Esophagus squamous epithelium (tissue), 4 donors: ENCODE measurements at regions not wholly inside any gene's neighbourhood (a gene's known extent, or its start where the extent isn't known, plus 50 kb on each side); places are given as distances from the start of the nearest gene placed in this dataset.

ENCODE experiments used
- POLR2A ChIP-seq, 4 donors: fragments of 450-650 bp; IDR thresholded peaks; one replicate each; pipeline ENCODE4 v1.6.1; 2017; ENCODE audit warnings: antibody characterized with exemption in 4 of 4, mild to moderate bottlenecking in 4 of 4, moderate library complexity in 3 of 4
- TF ChIP-seq, protein P1 (sequence below), 6 experiments: fragments of 450-650 bp in 4 of 6; fragments of 200-600 bp in 2 of 6; sonication (generic) in 2 of 6; IDR thresholded peaks; one replicate each; pipeline ENCODE4 v1.5.1; 2016 to 2019; ENCODE audit warnings: antibody characterized with exemption in 6 of 6, mild to moderate bottlenecking in 4 of 6, moderate library complexity in 4 of 6

DNA sequence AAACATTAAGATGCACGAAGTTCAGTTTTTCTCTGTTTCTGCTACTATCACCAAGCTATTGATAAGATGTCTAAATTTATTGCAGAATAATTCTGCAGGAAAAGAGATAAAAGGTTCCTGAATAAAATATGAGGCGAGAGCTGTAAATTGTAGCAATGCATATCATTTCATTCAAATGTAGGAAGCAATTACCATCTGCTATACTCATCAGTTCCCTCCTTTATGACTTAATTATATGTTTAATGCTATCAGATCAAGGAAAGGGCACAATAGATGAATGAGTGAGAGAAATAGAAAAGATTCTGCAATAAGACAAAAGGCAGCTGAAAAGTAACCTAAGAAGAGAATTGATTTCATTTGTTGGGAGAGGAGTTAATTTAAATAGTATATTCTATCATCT lies 108.2 kb upstream of the GALNT5 start:
- TF ChIP-seq POLR2A (IDR thresholded peaks at IDR 0.05), result no peak
- TF ChIP-seq, protein P1, sequence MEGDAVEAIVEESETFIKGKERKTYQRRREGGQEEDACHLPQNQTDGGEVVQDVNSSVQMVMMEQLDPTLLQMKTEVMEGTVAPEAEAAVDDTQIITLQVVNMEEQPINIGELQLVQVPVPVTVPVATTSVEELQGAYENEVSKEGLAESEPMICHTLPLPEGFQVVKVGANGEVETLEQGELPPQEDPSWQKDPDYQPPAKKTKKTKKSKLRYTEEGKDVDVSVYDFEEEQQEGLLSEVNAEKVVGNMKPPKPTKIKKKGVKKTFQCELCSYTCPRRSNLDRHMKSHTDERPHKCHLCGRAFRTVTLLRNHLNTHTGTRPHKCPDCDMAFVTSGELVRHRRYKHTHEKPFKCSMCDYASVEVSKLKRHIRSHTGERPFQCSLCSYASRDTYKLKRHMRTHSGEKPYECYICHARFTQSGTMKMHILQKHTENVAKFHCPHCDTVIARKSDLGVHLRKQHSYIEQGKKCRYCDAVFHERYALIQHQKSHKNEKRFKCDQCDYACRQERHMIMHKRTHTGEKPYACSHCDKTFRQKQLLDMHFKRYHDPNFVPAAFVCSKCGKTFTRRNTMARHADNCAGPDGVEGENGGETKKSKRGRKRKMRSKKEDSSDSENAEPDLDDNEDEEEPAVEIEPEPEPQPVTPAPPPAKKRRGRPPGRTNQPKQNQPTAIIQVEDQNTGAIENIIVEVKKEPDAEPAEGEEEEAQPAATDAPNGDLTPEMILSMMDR (IDR thresholded peaks at IDR 0.05), result no peak
